ENCODE measurements at regions not wholly inside any gene's neighbourhood (a gene's known extent, or its start where the extent isn't known, plus 50 kb on each side); places are given as distances from the start of the nearest gene placed in this dataset.

DNA sequence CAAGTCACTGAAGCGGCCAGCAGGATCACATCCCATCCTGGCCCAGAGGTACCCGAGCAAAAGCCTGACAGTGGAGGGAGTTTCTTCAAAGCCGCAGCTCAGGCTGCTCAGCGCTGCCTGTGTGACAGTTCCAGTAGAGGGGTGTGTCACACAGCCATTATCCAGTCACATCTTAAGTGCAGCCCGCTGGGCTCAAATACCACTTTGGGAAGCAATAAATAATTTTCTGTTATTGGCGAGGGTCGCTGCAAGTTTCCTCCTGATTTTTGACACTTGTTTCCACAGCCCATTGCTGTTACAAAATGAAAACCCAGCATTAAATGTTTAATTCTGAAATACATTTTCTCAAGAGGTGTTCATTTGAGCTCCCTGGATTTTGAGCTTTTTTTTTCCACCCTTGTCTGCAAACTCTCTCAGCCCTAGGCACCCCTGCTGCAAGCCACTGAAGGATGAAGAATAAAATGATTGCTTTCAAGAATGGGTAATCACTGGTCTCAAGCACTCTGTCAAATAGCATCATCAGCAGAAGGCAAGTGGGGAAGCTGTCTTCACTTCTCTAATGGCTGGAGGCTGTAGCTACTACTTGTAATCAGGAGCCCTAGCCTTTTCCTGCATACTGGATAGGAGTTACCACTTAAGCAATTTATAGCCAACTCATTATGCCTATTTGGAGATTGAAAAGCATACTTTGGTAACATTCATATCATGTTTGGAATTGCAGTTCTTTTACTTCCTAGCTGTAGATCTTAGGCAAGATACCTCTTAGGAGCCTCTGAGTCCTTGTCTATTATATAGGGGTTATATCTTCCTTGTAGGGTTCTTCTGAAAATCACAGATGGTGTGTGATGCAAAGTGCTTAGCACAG, 373.7 kb downstream of the METTL15 start:
- H3K27me3 ChIP-seq: no peaks in the 10 kb centered on the region
- no peak overlapping the region for H3K27ac ChIP-seq
- H3K4me3 ChIP-seq: no peak overlapping the region
- TF ChIP-seq, protein P1, sequence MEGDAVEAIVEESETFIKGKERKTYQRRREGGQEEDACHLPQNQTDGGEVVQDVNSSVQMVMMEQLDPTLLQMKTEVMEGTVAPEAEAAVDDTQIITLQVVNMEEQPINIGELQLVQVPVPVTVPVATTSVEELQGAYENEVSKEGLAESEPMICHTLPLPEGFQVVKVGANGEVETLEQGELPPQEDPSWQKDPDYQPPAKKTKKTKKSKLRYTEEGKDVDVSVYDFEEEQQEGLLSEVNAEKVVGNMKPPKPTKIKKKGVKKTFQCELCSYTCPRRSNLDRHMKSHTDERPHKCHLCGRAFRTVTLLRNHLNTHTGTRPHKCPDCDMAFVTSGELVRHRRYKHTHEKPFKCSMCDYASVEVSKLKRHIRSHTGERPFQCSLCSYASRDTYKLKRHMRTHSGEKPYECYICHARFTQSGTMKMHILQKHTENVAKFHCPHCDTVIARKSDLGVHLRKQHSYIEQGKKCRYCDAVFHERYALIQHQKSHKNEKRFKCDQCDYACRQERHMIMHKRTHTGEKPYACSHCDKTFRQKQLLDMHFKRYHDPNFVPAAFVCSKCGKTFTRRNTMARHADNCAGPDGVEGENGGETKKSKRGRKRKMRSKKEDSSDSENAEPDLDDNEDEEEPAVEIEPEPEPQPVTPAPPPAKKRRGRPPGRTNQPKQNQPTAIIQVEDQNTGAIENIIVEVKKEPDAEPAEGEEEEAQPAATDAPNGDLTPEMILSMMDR (IDR thresholded peaks at IDR 0.05): no peak
- H3K9me3 ChIP-seq: no peaks in the 10 kb centered on the region
- no peak for DNase-seq (ENCODE audit: low spot score)
- H3K4me1 ChIP-seq: no peaks in the 10 kb centered on the region
- H3K36me3 ChIP-seq: no peaks in the 10 kb centered on the region

DNA sequence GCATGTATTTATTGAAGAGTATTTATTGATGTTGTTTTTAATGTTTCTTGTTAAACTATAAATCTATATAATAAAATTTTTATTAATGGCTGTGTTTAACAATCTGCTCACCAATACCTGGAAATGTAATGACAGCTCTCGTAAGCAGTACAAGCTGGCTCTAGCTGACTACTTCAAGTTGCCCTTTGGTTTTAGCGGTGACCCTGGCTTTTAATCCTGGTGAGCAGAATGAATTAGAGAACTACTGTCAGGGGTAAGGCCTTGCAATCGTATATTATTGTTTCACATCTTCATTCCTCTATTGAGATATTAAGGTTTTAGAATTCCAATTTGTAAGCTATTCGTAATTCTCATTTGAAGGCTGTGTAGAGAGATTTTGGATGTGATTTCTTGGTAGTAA, 372.2 kb downstream of the METTL15 start:
- Histone ChIP-seq H3K27ac (no peak overlapping the region), H3K4me1 (no peaks in the 10 kb centered on the region), H3K9me3 (no peaks in the 10 kb centered on the region), H3K27me3 (no peaks in the 10 kb centered on the region), H3K36me3 (no peaks in the 10 kb centered on the region), H3K4me3 (no peak overlapping the region)
- TF ChIP-seq, protein P1 (IDR thresholded peaks at IDR 0.05): no peak
- DNase-seq (ENCODE audit: low spot score): no peak

DNA sequence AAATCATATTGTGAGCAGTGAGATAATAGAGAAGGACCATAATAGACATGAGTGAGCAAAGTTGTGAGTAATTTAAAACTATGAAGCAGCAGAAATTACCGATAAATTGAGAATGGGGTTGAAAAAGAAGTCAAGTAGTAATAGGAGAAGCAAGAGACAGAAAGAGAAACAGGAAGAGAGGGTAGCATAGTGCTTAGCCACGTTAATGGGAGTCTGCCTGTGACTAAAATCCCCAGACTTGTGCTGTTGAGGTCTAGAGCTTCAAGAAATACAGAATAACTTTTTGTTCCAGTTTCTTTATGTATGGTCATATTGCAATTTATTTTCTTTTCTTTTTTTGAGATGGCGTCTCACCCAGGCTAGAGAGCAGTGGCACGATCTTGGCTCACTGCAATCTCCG, 368.7 kb downstream of the METTL15 start:
- TF ChIP-seq, protein P1 (IDR thresholded peaks at IDR 0.05): no peak
- Histone ChIP-seq H3K4me1 (no peaks in the 10 kb centered on the region), H3K27ac (no peak overlapping the region), H3K4me3 (no peak overlapping the region), H3K36me3 (no peaks in the 10 kb centered on the region), H3K9me3 (no peaks in the 10 kb centered on the region), H3K27me3 (no peaks in the 10 kb centered on the region)
- DNase-seq (ENCODE audit: low spot score): no peak

DNA sequence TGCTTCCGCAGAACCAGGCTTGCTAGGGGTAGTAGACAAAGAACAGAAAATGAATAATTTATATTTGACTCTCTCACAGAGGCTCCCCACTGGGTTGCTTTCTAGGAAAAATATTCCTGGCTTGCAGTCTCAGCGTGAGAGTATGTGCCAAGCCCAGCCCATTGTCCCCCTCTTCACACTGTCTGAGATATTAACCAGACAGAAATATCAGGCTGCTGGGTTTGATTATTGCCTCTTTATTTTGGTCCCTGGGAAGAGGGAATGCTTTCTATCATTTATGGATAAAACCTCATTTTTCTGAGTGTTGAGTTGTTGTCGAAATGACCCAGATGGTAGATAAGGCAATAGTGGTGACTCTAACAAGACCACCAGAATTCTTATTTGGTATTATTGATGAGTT, 367.9 kb downstream of the METTL15 start:
- no peak for DNase-seq (ENCODE audit: low spot score)
- Histone ChIP-seq H3K27me3 (no peaks in the 10 kb centered on the region), H3K9me3 (no peaks in the 10 kb centered on the region), H3K4me1 (no peaks in the 10 kb centered on the region), H3K36me3 (no peaks in the 10 kb centered on the region), H3K27ac (no peak overlapping the region), H3K4me3 (no peak overlapping the region)
- TF ChIP-seq, protein P1 (IDR thresholded peaks at IDR 0.05): no peak

DNA sequence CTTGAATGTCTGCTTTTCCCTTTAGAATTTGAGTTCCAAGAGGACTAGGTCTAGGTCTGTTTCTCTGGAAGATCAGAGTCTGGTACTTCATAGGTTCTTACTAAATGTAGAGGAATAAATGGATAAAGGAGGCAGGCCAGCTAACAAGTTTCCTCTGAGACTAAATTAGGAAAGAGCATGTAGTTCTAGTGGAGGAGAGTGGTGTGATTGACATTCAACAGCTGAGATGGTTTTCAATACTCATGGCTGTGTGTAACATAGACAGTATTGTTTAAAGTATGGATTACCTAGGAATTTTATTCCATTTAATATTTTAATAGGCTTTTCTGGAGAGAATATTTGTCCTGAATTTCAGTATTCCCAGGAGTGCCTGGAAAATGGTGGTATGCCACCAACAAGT, 364.7 kb downstream of the METTL15 start:
- no peak overlapping the region for H3K27ac ChIP-seq
- no peaks in the 10 kb centered on the region for H3K36me3 ChIP-seq
- TF ChIP-seq, protein P1 (IDR thresholded peaks at IDR 0.05): no peak
- no peaks in the 10 kb centered on the region for H3K4me1 ChIP-seq
- H3K4me3 ChIP-seq: no peak overlapping the region
- no peaks in the 10 kb centered on the region for H3K27me3 ChIP-seq
- DNase-seq (ENCODE audit: low spot score): no peak
- no peaks in the 10 kb centered on the region for H3K9me3 ChIP-seq

DNA sequence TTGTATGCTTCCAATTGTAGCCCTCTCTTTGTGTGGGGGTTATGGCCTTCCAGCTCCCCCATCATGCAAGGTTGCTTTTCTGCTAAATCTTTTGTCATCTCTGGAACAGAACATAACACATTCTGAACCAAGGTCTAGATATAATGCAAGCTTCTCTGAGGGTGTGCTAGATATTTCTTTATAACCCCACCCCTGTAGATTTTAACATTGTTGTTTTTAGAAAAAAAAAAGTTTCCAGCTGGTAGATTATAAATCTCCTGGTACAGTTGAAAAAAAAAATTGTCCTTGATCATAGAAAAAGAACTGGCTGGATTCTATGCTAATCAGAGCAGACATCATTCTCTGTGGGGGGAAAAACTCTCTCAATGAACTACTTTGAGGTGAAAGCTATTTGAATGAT, 363.3 kb downstream of the METTL15 start:
- DNase-seq (ENCODE audit: low spot score): no peak
- no peak overlapping the region for H3K4me3 ChIP-seq

More for the DNA sequence above, 363.3 kb downstream of the METTL15 start:
- Histone ChIP-seq H3K4me1 (no peaks in the 10 kb centered on the region), H3K27ac (no peak overlapping the region), H3K36me3 (no peaks in the 10 kb centered on the region), H3K27me3 (no peaks in the 10 kb centered on the region), H3K9me3 (no peaks in the 10 kb centered on the region)
- TF ChIP-seq, protein P1 (IDR thresholded peaks at IDR 0.05): no peak

Data from right atrium auricular region (tissue), 2 donors.